H1 (cell line): ENCODE measurements at regions not wholly inside any gene's neighbourhood (a gene's known extent, or its start where the extent isn't known, plus 50 kb on each side); places are given as distances from the start of the nearest gene placed in this dataset.

Experiments used
- CBX5 ChIP-seq: fragments of 300-800, 300-1000 bp; sonication (generic); IDR thresholded peaks from 2 replicates; pipeline ENCODE4 v1.7.1; 2016; ENCODE audit warnings: antibody characterized with exemption, low read length, low read depth
- JUND ChIP-seq: IDR thresholded peaks from 2 replicates; pipeline ENCODE4 v1.6.1; 2011; ENCODE audit warnings: mild to moderate bottlenecking, improper control_type of control experiment, low read length
- SAP30 ChIP-seq: fragments of 300-600 bp; sonication (generic); IDR thresholded peaks from 2 replicates; pipeline ENCODE4 v1.7.1; 2012; ENCODE audit warnings: low read length, moderate library complexity, mild to moderate bottlenecking, inconsistent platforms; ENCODE audit not compliant: insufficient read depth, insufficient replicate concordance
- SRF ChIP-seq: IDR thresholded peaks from 2 replicates; pipeline ENCODE4 v1.6.1; 2011; ENCODE audit warnings: mild to moderate bottlenecking, low read depth, low read length, moderate library complexity
- TBP ChIP-seq: IDR thresholded peaks from 2 replicates; pipeline ENCODE4 v1.6.1; 2011; ENCODE audit warnings: low read depth, low read length, improper control_type of control experiment

GRCh38 chr13:39804332-39805210 is 149.1 kb downstream of the COG6 start (continued):
- no peak for TF ChIP-seq TBP
- no peak for TF ChIP-seq SRF
- TF ChIP-seq JUND: no peak
- no peak for TF ChIP-seq CBX5
- no peak for TF ChIP-seq SAP30
- TF ChIP-seq, all 59 proteins: peak for 0
